HEK293T (cell line): ENCODE measurements at regions not wholly inside any gene's neighbourhood (a gene's known extent, or its start where the extent isn't known, plus 50 kb on each side); places are given as distances from the start of the nearest gene placed in this dataset.

Source experiments
- CTCF ChIA-PET: fragments of 350-600 bp; formaldehyde crosslinking; extraction: SDS; loops from one replicate; lab custom pipeline; 2021; ENCODE audit warnings: antibody characterized with exemption, inconsistent platforms; lab: Yijun Ruan, JAX
- POLR2A ChIA-PET: fragments of 350-600 bp; formaldehyde crosslinking; extraction: SDS; loops from one replicate; lab custom pipeline; 2020; ENCODE audit warnings: antibody characterized with exemption, inconsistent platforms; lab: Yijun Ruan, JAX
- DNase-seq: peaks from one replicate; pipeline ENCODE4 v3.0.0; 2012; ENCODE audit warnings: mixed read lengths; ENCODE audit errors: extremely low spot score
- ARNT ChIP-seq: fragments of 450-650 bp; IDR thresholded peaks from 2 replicates; pipeline ENCODE4 v1.6.1; 2017; ENCODE audit warnings: mild to moderate bottlenecking
- BHLHE40 ChIP-seq: fragments of 450-650 bp; IDR thresholded peaks from 2 replicates; pipeline ENCODE4 v1.6.1; 2016; ENCODE audit warnings: mild to moderate bottlenecking, moderate library complexity, borderline replicate concordance
- CTBP1 ChIP-seq: fragments of 450-650 bp; IDR thresholded peaks from 2 replicates; pipeline ENCODE4 v1.6.1; 2016; ENCODE audit warnings: borderline replicate concordance
- ELF4 ChIP-seq: fragments of 450-650 bp; IDR thresholded peaks from 2 replicates; pipeline ENCODE4 v1.6.1; 2017; ENCODE audit warnings: antibody characterized with exemption
- FOXA1 ChIP-seq: fragments of 450-650 bp; IDR thresholded peaks from 2 replicates; pipeline ENCODE4 v1.6.1; 2016; ENCODE audit warnings: mild to moderate bottlenecking
- FOXK2 ChIP-seq: fragments of 450-650 bp; IDR thresholded peaks from 2 replicates; pipeline ENCODE4 v1.6.1; 2016; ENCODE audit warnings: mild to moderate bottlenecking
- FOXM1 ChIP-seq: fragments of 450-650 bp; IDR thresholded peaks from 2 replicates; pipeline ENCODE4 v1.6.1; 2017; ENCODE audit warnings: mild to moderate bottlenecking, borderline replicate concordance
- HDGF ChIP-seq: fragments of 450-650 bp; IDR thresholded peaks from 2 replicates; pipeline ENCODE4 v1.6.1; 2017; ENCODE audit warnings: antibody characterized with exemption, borderline replicate concordance
- L3MBTL2 ChIP-seq: fragments of 450-650 bp; conservative IDR thresholded peaks from 2 replicates; pipeline ENCODE4 v1.6.1; 2016; ENCODE audit warnings: mild to moderate bottlenecking
- LEF1 ChIP-seq: fragments of 450-650 bp; IDR thresholded peaks from 2 replicates; pipeline ENCODE4 v1.6.1; 2017; ENCODE audit warnings: mild to moderate bottlenecking, borderline replicate concordance
- NFRKB ChIP-seq: fragments of 450-650 bp; IDR thresholded peaks from 2 replicates; pipeline ENCODE4 v1.6.1; 2016; ENCODE audit warnings: mild to moderate bottlenecking, moderate library complexity
- PKNOX1 ChIP-seq: fragments of 450-650 bp; IDR thresholded peaks from 2 replicates; pipeline ENCODE4 v1.6.1; 2016
- SP1 ChIP-seq: fragments of 450-650 bp; IDR thresholded peaks from 2 replicates; pipeline ENCODE4 v1.6.1; 2017
- SUZ12 ChIP-seq: fragments of 450-650 bp; IDR thresholded peaks from 2 replicates; pipeline ENCODE4 v1.6.1; 2016; ENCODE audit warnings: mild to moderate bottlenecking
- TARDBP ChIP-seq: fragments of 450-650 bp; IDR thresholded peaks from 2 replicates; pipeline ENCODE4 v1.6.1; 2016
- ZNF384 ChIP-seq: fragments of 450-650 bp; IDR thresholded peaks from 2 replicates; pipeline ENCODE4 v1.6.1; 2016

GRCh38 chr14:76287063-76287462 lies 88.9 kb upstream of the ESRRB start:
- TF ChIP-seq PKNOX1 (no peak), ZNF384 (no peak), ELF4 (no peak), HDGF (no peak), LEF1 (no peak), FOXA1 (no peak), FOXM1 (no peak), CTBP1 (no peak), ARNT (no peak), SP1 (no peak), NFRKB (no peak), L3MBTL2 (no peak), FOXK2 (no peak), TARDBP (no peak), SUZ12 (no peak), BHLHE40 (no peak)
- DNase-seq = no peak
- POLR2A ChIA-PET = no interaction called here
- CTCF ChIA-PET = no interaction called here

- ChIA-PET CTCF (no interaction called here), POLR2A (no interaction called here)
- DNase-seq = no peak
- no peak for TF ChIP-seq SUZ12
- TF ChIP-seq ELF4 = no peak
- TF ChIP-seq TARDBP = no peak
- TF ChIP-seq CTBP1 = no peak
- no peak for TF ChIP-seq FOXK2
- no peak for TF ChIP-seq PKNOX1
- TF ChIP-seq ARNT = no peak
- TF ChIP-seq SP1 = no peak
- TF ChIP-seq ZNF384 = no peak
- TF ChIP-seq L3MBTL2 = no peak
- TF ChIP-seq FOXA1 = no peak
- no peak for TF ChIP-seq HDGF
- TF ChIP-seq NFRKB = no peak
- no peak for TF ChIP-seq BHLHE40
- TF ChIP-seq FOXM1 = no peak
These were observed 86.7 kb upstream of the ESRRB start for GRCh38 chr14:76289276-76289675.

DNA sequence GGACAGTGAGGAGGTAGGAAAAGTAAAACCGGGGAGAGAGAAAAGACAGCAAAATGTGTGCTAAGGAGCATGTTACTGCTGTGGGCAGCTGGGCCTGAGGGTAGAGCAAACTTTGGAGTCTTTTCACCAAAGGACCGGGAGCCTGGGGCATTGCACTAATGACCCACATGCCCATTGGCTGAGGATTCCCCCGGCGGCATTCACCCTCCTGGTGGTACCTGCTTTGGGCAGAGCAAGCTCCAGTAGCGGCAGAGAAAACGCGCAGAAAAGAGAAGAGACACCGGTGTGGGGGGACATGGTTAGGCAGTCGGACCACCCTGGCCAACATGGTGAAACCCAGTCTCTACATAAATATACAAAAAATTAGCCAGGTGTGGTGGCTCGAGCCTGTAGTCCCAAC lies 83.4 kb upstream of the ESRRB start:
- no peak for DNase-seq
- no peak for TF ChIP-seq FOXK2
- TF ChIP-seq SUZ12 = no peak
- TF ChIP-seq FOXM1 = no peak
- no peak for TF ChIP-seq FOXA1
- ChIA-PET CTCF (no interaction called here), POLR2A (no interaction called here)

DNA sequence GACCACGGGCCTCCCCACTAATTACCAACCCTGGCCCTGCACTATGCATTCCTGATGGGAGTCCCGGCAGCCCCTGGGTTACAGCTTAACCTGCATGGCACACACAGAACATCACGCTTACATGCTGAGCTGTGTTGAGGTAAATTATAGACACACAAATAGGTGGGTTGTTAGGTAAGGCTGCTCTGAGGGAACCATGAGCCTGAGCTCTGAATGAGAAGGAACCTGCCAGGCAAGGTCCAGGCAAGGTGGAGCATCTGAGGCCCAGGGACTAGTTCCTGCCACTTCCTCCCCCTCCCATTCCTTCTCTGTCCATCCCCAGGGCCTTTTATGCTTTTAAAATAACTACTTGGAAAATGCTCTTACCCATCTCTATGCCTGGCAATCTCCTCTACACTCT lies 82.7 kb upstream of the ESRRB start:
- CTCF ChIA-PET = interaction anchor here (0.8 kb wide), 1 partner anchor 9 kb away, joined by 3 read pairs; no protein-coding TSS in a partner anchor
- no peak for DNase-seq
- POLR2A ChIA-PET = no interaction called here
- TF ChIP-seq ARNT (no peak), BHLHE40 (no peak), FOXA1 (no peak), CTBP1 (no peak), SUZ12 (no peak), L3MBTL2 (no peak), NFRKB (no peak), TARDBP (no peak), ELF4 (no peak)

DNA sequence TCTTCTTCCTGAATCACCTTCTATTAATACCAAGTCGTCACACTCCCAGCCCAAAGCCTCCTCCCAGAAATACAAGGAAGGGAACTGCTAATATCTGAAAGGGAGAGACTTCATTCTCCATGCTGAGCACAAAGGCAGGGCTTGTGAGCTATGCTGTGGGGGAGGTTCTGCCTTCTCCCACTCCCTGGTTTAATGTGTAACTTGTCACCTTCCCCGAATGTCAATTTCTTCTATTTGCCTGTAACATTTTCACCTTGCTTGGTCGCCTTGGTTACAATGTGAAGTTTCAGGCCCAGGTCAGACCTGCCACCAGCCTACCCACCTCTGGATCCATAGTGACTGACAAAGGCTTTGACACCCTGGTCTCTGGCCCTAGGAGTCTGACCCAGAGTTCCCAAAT lies 82.0 kb upstream of the ESRRB start:
- ChIA-PET POLR2A (no interaction called here), CTCF (interaction anchor here (0.6 to 0.8 kb wide), 2 partner anchors 10 to 381 kb away, joined by 3 read pairs; no protein-coding TSS in a partner anchor)
- no peak for TF ChIP-seq CTBP1
- no peak for TF ChIP-seq PKNOX1
- no peak for TF ChIP-seq FOXM1
- TF ChIP-seq NFRKB = no peak
- no peak for TF ChIP-seq L3MBTL2
- no peak for TF ChIP-seq TARDBP
- no peak for TF ChIP-seq ZNF384
- TF ChIP-seq FOXK2 = no peak
- TF ChIP-seq SP1 = no peak
- TF ChIP-seq SUZ12 = no peak
- TF ChIP-seq LEF1 = no peak
- no peak for TF ChIP-seq ARNT
- TF ChIP-seq ELF4 = no peak
- TF ChIP-seq BHLHE40 = no peak
- TF ChIP-seq FOXA1 = no peak
- no peak for TF ChIP-seq HDGF
- DNase-seq = no peak

DNA sequence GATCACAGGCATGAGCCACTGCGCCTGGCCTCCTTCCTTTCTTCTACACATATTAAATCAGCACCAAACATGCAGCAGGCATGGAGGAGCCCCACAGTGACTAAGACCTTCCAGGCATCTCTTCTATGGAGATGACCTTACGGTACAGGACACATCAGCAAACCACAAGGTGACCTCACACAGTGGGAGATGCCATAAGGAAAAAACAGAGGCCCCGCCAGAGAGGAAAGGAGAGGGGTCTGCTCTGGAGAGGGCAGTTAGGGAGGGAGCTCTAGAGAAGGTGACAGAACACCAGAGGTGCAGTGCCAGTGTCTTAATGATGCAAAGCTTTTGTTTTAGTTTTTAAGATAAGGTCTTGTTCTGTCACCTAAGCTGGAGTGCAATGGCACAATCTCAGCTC lies 81.1 kb upstream of the ESRRB start:
- no peak for DNase-seq
- POLR2A ChIA-PET = no interaction called here
- TF ChIP-seq ARNT = no peak
- TF ChIP-seq L3MBTL2 = no peak
- TF ChIP-seq HDGF = no peak
- no peak for TF ChIP-seq CTBP1
- TF ChIP-seq FOXK2 = no peak
- no peak for TF ChIP-seq LEF1
- no peak for TF ChIP-seq NFRKB
- TF ChIP-seq TARDBP = no peak
- no peak for TF ChIP-seq BHLHE40
- no peak for TF ChIP-seq FOXA1
- CTCF ChIA-PET = no interaction called here
